GM10266 (cell line): ENCODE measurements at regions not wholly inside any gene's neighbourhood (a gene's known extent, or its start where the extent isn't known, plus 50 kb on each side); places are given as distances from the start of the nearest gene placed in this dataset.

Experiments used
- DNase-seq: peaks from one replicate; pipeline ENCODE4 v3.0.0; 2012; ENCODE audit errors: extremely low spot score
- CTCF ChIP-seq: IDR thresholded peaks from 2 replicates; pipeline ENCODE4 v1.5.1; 2012; ENCODE audit warnings: mild to moderate bottlenecking, low read depth; ENCODE audit not compliant: control insufficient read depth, insufficient read depth; ENCODE audit errors: missing control alignments

DNA sequence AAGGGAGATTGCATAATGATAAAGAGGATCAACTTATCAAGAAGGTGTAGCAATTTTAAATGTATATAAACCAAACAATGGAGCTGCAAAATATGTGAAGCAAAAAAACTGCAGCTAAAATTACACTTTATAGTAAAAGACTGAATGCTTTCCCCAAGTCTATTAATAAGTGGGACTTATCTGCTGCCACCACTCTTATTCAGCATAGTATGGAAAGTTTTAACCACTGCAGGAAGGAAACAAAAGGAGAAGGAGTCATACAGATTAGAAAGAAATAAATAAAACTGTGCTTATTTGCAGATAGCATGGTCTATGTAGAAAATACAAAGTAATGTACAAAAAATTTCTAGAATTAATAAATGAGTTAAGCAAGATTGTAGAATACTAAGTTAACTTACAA lies 94.1 kb upstream of the GK2 start:
- DNase-seq = no peak
- no peak for TF ChIP-seq CTCF

GRCh38 chr4:79498282-79498681 lies 90.3 kb upstream of the GK2 start:
- TF ChIP-seq CTCF = no peak
- DNase-seq = no peak

DNA sequence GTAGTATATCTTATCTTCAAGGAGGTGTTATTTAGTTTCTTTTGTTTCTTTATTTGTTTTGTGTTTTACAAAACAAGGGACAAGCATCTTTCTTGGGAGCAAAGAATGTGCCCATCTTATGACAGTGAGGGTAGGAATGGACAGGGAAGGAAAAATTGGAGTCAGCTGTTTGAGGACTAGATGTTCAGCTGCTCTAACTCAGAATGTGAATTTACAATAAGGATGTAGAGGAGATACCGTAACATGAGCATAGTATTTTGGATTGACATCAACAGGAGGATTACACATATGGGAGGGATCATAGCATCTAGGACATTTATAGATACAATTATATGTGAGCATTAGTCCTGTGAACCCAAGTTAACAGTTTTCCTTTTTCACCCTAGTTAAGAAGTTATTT lies 89.0 kb upstream of the GK2 start:
- TF ChIP-seq CTCF = no peak
- no peak for DNase-seq

GRCh38 chr4:79495447-79495846 lies 87.4 kb upstream of the GK2 start:
- no peak for DNase-seq
- TF ChIP-seq CTCF = no peak

DNA sequence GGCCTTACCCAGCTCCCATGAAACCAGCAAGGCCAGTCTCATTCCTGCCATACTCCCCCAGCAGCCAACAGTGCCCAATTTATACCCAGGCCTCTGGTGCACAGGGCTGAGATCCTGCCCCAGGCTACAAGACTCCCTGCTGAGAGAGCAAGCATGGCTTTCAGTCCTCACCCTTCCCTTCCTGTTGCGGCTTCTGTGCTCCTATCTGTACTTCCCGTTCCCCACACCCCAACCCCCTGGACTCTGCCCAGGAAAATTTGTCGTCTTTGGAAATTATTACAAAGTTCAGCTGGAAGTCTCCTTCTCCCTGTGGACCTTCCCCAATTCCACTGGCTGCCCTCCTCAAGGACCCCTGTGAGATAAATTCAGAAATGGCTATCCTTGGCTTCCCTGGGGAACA lies 84.1 kb upstream of the GK2 start:
- TF ChIP-seq CTCF = no peak
- no peak for DNase-seq

GRCh38 chr4:79489506-79489905 lies 81.5 kb upstream of the GK2 start:
- no peak for TF ChIP-seq CTCF
- no peak for DNase-seq

GRCh38 chr4:79476196-79476595 lies 68.2 kb upstream of the GK2 start:
- TF ChIP-seq CTCF = no peak

More at GRCh38 chr4:79476196-79476595, 68.2 kb upstream of the GK2 start:
- DNase-seq = no peak
